ENCODE measurements at regions not wholly inside any gene's neighbourhood (a gene's known extent, or its start where the extent isn't known, plus 50 kb on each side); places are given as distances from the start of the nearest gene placed in this dataset.

GRCh38 chr15:94077938-94078337 lies 153.4 kb upstream of the MCTP2 start (continued):
- no peak for TF ChIP-seq REST (IDR thresholded peaks at IDR 0.05; ENCODE audit: low read depth, low read length)
- no peak for TF ChIP-seq CBX5 (IDR thresholded peaks at IDR 0.05; ENCODE audit: low read depth)
- TF ChIP-seq MYB (IDR thresholded peaks at IDR 0.05; ENCODE audit: borderline replicate concordance, low read depth, low read length), result no peak
- TF ChIP-seq NBN (IDR thresholded peaks at IDR 0.05), result no peak
- no peak for TF ChIP-seq TCF7 (IDR thresholded peaks at IDR 0.05; ENCODE audit: borderline replicate concordance)
- no peak for TF ChIP-seq EED (IDR thresholded peaks at IDR 0.05; ENCODE audit: low read depth)
- TF ChIP-seq KAT2A (conservative IDR thresholded peaks at IDR 0.05; ENCODE audit: control insufficient read depth, low read depth, low read length), result no peak

DNA sequence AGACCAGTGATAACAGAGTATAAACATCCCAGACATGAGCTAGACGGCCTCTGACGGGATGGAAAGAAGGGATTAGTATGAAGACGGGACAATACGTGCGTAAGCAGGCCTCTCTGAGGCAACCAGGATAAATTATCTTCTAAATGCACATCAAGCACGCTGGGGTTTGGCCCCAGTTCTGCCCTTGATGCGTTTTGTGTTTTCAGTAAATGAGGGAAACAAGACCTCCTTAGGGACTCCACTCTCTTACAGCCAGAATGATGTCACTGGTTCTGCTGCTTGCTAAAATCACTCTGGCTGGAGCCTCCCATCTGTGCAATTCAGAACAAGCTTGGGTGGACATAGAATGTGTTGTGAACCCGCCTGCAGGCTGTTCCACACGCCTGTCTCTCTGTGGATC lies 156.0 kb upstream of the MCTP2 start:
- ChIA-PET RAD21 (ENCODE audit: unreplicated experiment) (no interaction called here), POLR2A (no interaction called here), SMC1A (ENCODE audit: uncharacterized antibody, unreplicated experiment) (no interaction called here), CTCF (no interaction called here)
- ATAC-seq, result no peak
- Histone ChIP-seq H2AFZ (ENCODE audit: control insufficient read depth, low read depth, low read length) (no peak overlapping the region), H3K9me3 (replicated peaks; ENCODE audit: control insufficient read depth, insufficient read depth, low read length) (no peaks in the 10 kb centered on the region), H3K4me2 (ENCODE audit: control insufficient read depth, insufficient read depth) (no peak overlapping the region), H3K79me2 (ENCODE audit: control insufficient read depth, insufficient read depth, low read length) (no peaks in the 10 kb centered on the region), H3K4me1 (ENCODE audit: control insufficient read depth, insufficient read depth, low read length) (no peaks in the 10 kb centered on the region), H3K4me3 (no peak overlapping the region), H3K36me3 (ENCODE audit: control insufficient read depth in 2 of 2, insufficient read depth in 2 of 2, low read length in 1 of 2) (no peaks in the 10 kb centered on the region), H3K27ac (ENCODE audit: control insufficient read depth, insufficient read depth) (no peak overlapping the region), H3K27me3 (replicated peaks in 1 of 2; ENCODE audit: control insufficient read depth in 2 of 2, insufficient read depth in 2 of 2, low read length in 1 of 2) (no peaks in the 10 kb centered on the region), H3K9ac (ENCODE audit: control insufficient read depth, insufficient read depth, low read length) (no peak overlapping the region), H4K20me1 (ENCODE audit: control insufficient read depth, insufficient read depth) (no peaks in the 10 kb centered on the region)
- in situ Hi-C loops (cut with MboI) (no loop called here), intact Hi-C loops (cut with micrococcal nuclease; ENCODE audit: unreplicated experiment) (no loop called here)
- WGBS (ENCODE audit: insufficient coverage, insufficient replicate concordance, low lambda C conversion rate, missing lambda C conversion rate), result 25% methylated on average over 9 of the region's 9 CpGs
- no peak for FAIRE-seq
- no peak for TF ChIP-seq EED (IDR thresholded peaks at IDR 0.05; ENCODE audit: low read depth)
- no peak for TF ChIP-seq SREBF2 (IDR thresholded peaks at IDR 0.05; ENCODE audit: low read length)
- no peak for TF ChIP-seq SPI1 (IDR thresholded peaks at IDR 0.05; ENCODE audit: borderline replicate concordance, insufficient read depth, low read depth, low read length)
- TF ChIP-seq, protein P1, sequence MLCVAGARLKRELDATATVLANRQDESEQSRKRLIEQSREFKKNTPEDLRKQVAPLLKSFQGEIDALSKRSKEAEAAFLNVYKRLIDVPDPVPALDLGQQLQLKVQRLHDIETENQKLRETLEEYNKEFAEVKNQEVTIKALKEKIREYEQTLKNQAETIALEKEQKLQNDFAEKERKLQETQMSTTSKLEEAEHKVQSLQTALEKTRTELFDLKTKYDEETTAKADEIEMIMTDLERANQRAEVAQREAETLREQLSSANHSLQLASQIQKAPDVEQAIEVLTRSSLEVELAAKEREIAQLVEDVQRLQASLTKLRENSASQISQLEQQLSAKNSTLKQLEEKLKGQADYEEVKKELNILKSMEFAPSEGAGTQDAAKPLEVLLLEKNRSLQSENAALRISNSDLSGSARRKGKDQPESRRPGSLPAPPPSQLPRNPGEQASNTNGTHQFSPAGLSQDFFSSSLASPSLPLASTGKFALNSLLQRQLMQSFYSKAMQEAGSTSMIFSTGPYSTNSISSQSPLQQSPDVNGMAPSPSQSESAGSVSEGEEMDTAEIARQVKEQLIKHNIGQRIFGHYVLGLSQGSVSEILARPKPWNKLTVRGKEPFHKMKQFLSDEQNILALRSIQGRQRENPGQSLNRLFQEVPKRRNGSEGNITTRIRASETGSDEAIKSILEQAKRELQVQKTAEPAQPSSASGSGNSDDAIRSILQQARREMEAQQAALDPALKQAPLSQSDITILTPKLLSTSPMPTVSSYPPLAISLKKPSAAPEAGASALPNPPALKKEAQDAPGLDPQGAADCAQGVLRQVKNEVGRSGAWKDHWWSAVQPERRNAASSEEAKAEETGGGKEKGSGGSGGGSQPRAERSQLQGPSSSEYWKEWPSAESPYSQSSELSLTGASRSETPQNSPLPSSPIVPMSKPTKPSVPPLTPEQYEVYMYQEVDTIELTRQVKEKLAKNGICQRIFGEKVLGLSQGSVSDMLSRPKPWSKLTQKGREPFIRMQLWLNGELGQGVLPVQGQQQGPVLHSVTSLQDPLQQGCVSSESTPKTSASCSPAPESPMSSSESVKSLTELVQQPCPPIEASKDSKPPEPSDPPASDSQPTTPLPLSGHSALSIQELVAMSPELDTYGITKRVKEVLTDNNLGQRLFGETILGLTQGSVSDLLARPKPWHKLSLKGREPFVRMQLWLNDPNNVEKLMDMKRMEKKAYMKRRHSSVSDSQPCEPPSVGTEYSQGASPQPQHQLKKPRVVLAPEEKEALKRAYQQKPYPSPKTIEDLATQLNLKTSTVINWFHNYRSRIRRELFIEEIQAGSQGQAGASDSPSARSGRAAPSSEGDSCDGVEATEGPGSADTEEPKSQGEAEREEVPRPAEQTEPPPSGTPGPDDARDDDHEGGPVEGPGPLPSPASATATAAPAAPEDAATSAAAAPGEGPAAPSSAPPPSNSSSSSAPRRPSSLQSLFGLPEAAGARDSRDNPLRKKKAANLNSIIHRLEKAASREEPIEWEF (IDR thresholded peaks at IDR 0.05; ENCODE audit: insufficient replicate concordance, low read depth, low read length), result no peak
- DNase-seq (ENCODE audit: low read depth, low spot score), result no peak
- no TSS peak for BruUV-seq (replicated peaks)

Measured in GM12878 (cell line).